MG63 (cell line): ENCODE measurements at regions not wholly inside any gene's neighbourhood (a gene's known extent, or its start where the extent isn't known, plus 50 kb on each side); places are given as distances from the start of the nearest gene placed in this dataset.

ENCODE experiments used
- DNase-seq: peaks from one replicate; pipeline ENCODE4 v3.0.0-alpha.2; 2020
- H3K27me3 ChIP-seq: fragments of 250-450 bp; sonication (Bioruptor Pico); 2 replicates; pipeline ENCODE4 v1.5.1; 2020; ENCODE audit warnings: mild to moderate bottlenecking, moderate library complexity
- H3K36me3 ChIP-seq: fragments of 250-450 bp; sonication (Bioruptor Pico); 2 replicates; pipeline ENCODE4 v1.5.1; 2020; ENCODE audit warnings: mild to moderate bottlenecking, moderate library complexity
- H3K4me3 ChIP-seq: fragments of 250-450 bp; sonication (Bioruptor Pico); 2 replicates; pipeline ENCODE4 v1.5.1; 2020; ENCODE audit warnings: mild to moderate bottlenecking, moderate library complexity
- H3K9me3 ChIP-seq: fragments of 250-450 bp; sonication (Bioruptor Pico); 2 replicates; pipeline ENCODE4 v1.5.1; 2020; ENCODE audit warnings: mild to moderate bottlenecking, moderate library complexity

- Histone ChIP-seq H3K9me3 (no peaks in the 10 kb centered on the region), H3K27me3 (no peaks in the 10 kb centered on the region), H3K36me3 (no peaks in the 10 kb centered on the region), H3K4me3 (no peak overlapping the region)
- no peak for DNase-seq
Observed at GRCh38 chr4:19301527-19301926, 950.2 kb upstream of the SLIT2 start.

- Histone ChIP-seq H3K27me3 (no peaks in the 10 kb centered on the region), H3K4me3 (no peak overlapping the region), H3K36me3 (no peaks in the 10 kb centered on the region), H3K9me3 (no peaks in the 10 kb centered on the region)
- no peak for DNase-seq
Observed at GRCh38 chr4:19300213-19300612, 951.5 kb upstream of the SLIT2 start.

- DNase-seq: no peak
- no peaks in the 10 kb centered on the region for H3K36me3 ChIP-seq
Observed at GRCh38 chr4:19298998-19299397, 952.7 kb upstream of the SLIT2 start.

GRCh38 chr4:19293781-19294180 lies 957.9 kb upstream of the SLIT2 start:
- H3K36me3 ChIP-seq: no peaks in the 10 kb centered on the region
- no peaks in the 10 kb centered on the region for H3K27me3 ChIP-seq
- 0 out of 2 replicates have a peak, but pooled peaks cover 3% of the 10 kb centered on the region for H3K9me3 ChIP-seq
- no peak overlapping the region for H3K4me3 ChIP-seq
- DNase-seq: no peak

More at GRCh38 chr4:19298998-19299397, 952.7 kb upstream of the SLIT2 start:
- Histone ChIP-seq H3K27me3 (no peaks in the 10 kb centered on the region), H3K4me3 (no peak overlapping the region), H3K9me3 (no peaks in the 10 kb centered on the region)

GRCh38 chr4:19293080-19293479 lies 958.6 kb upstream of the SLIT2 start:
- no peaks in the 10 kb centered on the region for H3K27me3 ChIP-seq
- H3K36me3 ChIP-seq: no peaks in the 10 kb centered on the region

GRCh38 chr4:19286924-19287323 lies 964.8 kb upstream of the SLIT2 start:
- Histone ChIP-seq H3K27me3 (no peaks in the 10 kb centered on the region), H3K4me3 (no peak overlapping the region), H3K9me3 (no peaks in the 10 kb centered on the region), H3K36me3 (no peaks in the 10 kb centered on the region)
- no peak for DNase-seq

More at GRCh38 chr4:19293080-19293479, 958.6 kb upstream of the SLIT2 start:
- H3K9me3 ChIP-seq: 0 out of 2 replicates have a peak, but pooled peaks cover 3% of the 10 kb centered on the region
- no peak overlapping the region for H3K4me3 ChIP-seq
- no peak for DNase-seq

GRCh38 chr4:19285146-19285545 lies 966.6 kb upstream of the SLIT2 start:
- no peaks in the 10 kb centered on the region for H3K27me3 ChIP-seq
- no peaks in the 10 kb centered on the region for H3K9me3 ChIP-seq
- H3K4me3 ChIP-seq: no peak overlapping the region
- H3K36me3 ChIP-seq: no peaks in the 10 kb centered on the region
- no peak for DNase-seq

GRCh38 chr4:19278665-19279064 lies 973.0 kb upstream of the SLIT2 start:
- DNase-seq: no peak
- Histone ChIP-seq H3K9me3 (no peaks in the 10 kb centered on the region), H3K36me3 (no peaks in the 10 kb centered on the region), H3K27me3 (no peaks in the 10 kb centered on the region), H3K4me3 (no peak overlapping the region)

GRCh38 chr4:19266566-19266965 lies 985.1 kb upstream of the SLIT2 start:
- Histone ChIP-seq H3K27me3 (no peaks in the 10 kb centered on the region), H3K9me3 (no peaks in the 10 kb centered on the region), H3K36me3 (no peaks in the 10 kb centered on the region), H3K4me3 (no peak overlapping the region)
- DNase-seq: no peak

- Histone ChIP-seq H3K9me3 (no peaks in the 10 kb centered on the region), H3K27me3 (no peaks in the 10 kb centered on the region), H3K4me3 (no peak overlapping the region), H3K36me3 (no peaks in the 10 kb centered on the region)
- no peak for DNase-seq
Observed at GRCh38 chr4:19262467-19262866, 989.2 kb upstream of the SLIT2 start.

GRCh38 chr4:19260346-19260745 lies 991.4 kb upstream of the SLIT2 start:
- H3K27me3 ChIP-seq: no peaks in the 10 kb centered on the region
- no peak overlapping the region for H3K4me3 ChIP-seq
- H3K36me3 ChIP-seq: no peaks in the 10 kb centered on the region
- H3K9me3 ChIP-seq: no peaks in the 10 kb centered on the region
- no peak for DNase-seq

- Histone ChIP-seq H3K27me3 (no peaks in the 10 kb centered on the region), H3K9me3 (no peaks in the 10 kb centered on the region), H3K4me3 (no peak overlapping the region), H3K36me3 (no peaks in the 10 kb centered on the region)
- no peak for DNase-seq
Observed at GRCh38 chr4:19259920-19260319, 991.8 kb upstream of the SLIT2 start.

GRCh38 chr4:19256823-19257222 lies 994.9 kb upstream of the SLIT2 start:
- H3K4me3 ChIP-seq: no peak overlapping the region
- DNase-seq: no peak
- H3K36me3 ChIP-seq: no peaks in the 10 kb centered on the region
- no peaks in the 10 kb centered on the region for H3K9me3 ChIP-seq
- H3K27me3 ChIP-seq: no peaks in the 10 kb centered on the region

- Histone ChIP-seq H3K27me3 (no peaks in the 10 kb centered on the region), H3K4me3 (no peak overlapping the region), H3K9me3 (no peaks in the 10 kb centered on the region), H3K36me3 (no peaks in the 10 kb centered on the region)
- no peak for DNase-seq
Observed at GRCh38 chr4:19254486-19254885, 997.2 kb upstream of the SLIT2 start.

- Histone ChIP-seq H3K36me3 (no peaks in the 10 kb centered on the region), H3K27me3 (no peaks in the 10 kb centered on the region), H3K4me3 (no peak overlapping the region), H3K9me3 (no peaks in the 10 kb centered on the region)
- DNase-seq: no peak
Observed at GRCh38 chr4:19248023-19248422, 1003.7 kb upstream of the SLIT2 start.

GRCh38 chr4:19241895-19242294 lies 1009.8 kb upstream of the SLIT2 start:
- Histone ChIP-seq H3K27me3 (no peaks in the 10 kb centered on the region), H3K4me3 (no peak overlapping the region), H3K36me3 (no peaks in the 10 kb centered on the region), H3K9me3 (no peaks in the 10 kb centered on the region)
- no peak for DNase-seq

- no peak overlapping the region for H3K4me3 ChIP-seq
- H3K27me3 ChIP-seq: no peaks in the 10 kb centered on the region
- DNase-seq: no peak
- H3K9me3 ChIP-seq: no peaks in the 10 kb centered on the region
- H3K36me3 ChIP-seq: no peaks in the 10 kb centered on the region
Observed at GRCh38 chr4:19239565-19239964, 1012.1 kb upstream of the SLIT2 start.

- no peak overlapping the region for H3K4me3 ChIP-seq
- H3K36me3 ChIP-seq: no peaks in the 10 kb centered on the region
- H3K9me3 ChIP-seq: no peaks in the 10 kb centered on the region
- DNase-seq: no peak
- H3K27me3 ChIP-seq: no peaks in the 10 kb centered on the region
Observed at GRCh38 chr4:19236473-19236872, 1015.2 kb upstream of the SLIT2 start.

GRCh38 chr4:19230906-19231545 lies 1020.7 kb upstream of the SLIT2 start:
- H3K27me3 ChIP-seq: no peaks in the 10 kb centered on the region
- no peaks in the 10 kb centered on the region for H3K9me3 ChIP-seq
- H3K36me3 ChIP-seq: no peaks in the 10 kb centered on the region
- no peak for DNase-seq
- H3K4me3 ChIP-seq: no peak overlapping the region
